HepG2 (cell line): ENCODE measurements at regions not wholly inside any gene's neighbourhood (a gene's known extent, or its start where the extent isn't known, plus 50 kb on each side); places are given as distances from the start of the nearest gene placed in this dataset.

ENCODE experiments used
- MEIS1 ChIP-seq: sonication (generic); formaldehyde crosslinking; IDR thresholded peaks from 2 replicates; pipeline ENCODE4 v1.9.0; 2021; ENCODE audit warnings: mild to moderate bottlenecking, missing genetic modification reagents, moderate library complexity, borderline replicate concordance
- TCF7L2 ChIP-seq: IDR thresholded peaks from 2 replicates; pipeline ENCODE4 v1.6.1; 2011; ENCODE audit warnings: mild to moderate bottlenecking, low read depth, low read length, moderate library complexity

DNA sequence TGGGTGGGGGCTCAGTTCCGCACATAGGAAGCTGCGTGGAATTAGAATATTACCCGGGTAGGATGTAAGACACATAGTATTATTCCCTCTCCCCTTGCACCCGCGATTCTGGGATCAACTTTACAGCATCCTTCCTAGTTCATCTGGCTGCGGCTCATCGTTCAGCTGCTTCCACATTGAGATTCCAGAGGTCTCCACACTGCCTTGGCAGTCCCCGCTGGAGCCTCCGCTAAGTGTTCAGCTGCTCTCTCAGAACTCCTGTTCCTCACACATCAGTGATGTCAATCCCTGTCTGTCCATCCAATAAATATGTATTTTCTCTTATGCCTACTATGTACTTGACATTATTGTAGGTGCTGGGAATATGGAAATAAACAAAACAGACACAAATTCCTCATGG, 135.6 kb upstream of the SYT6 start:
- TF ChIP-seq MEIS1 (CRISPR knock-in tag) (no peak), TCF7L2 (no peak)
